ENCODE measurements at regions not wholly inside any gene's neighbourhood (a gene's known extent, or its start where the extent isn't known, plus 50 kb on each side); places are given as distances from the start of the nearest gene placed in this dataset.

DNA sequence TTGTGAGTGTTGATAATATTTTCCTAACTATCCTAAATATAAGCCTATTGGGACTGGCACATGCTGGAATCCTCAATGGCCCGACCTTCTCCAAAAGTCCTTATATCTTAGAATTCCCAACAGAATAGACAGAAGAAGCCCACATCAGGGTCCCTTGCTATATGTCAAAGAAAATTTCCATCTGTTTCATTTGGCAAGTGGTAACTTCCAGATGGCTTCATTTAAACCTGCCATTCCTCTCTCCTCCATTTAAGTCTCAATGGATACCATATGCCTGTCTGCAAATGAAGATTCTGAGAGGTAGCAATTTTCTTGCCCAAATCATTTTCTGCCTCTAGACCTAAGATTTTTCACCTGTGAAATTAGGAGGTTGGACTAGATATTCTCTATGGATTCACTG lies 73.1 kb upstream of the KCNA4 start:
- Histone ChIP-seq H3K27ac (no peak overlapping the region), H3K4me3 (no peak overlapping the region), H3K4me1 (no peaks in the 10 kb centered on the region), H3K36me3 (no peaks in the 10 kb centered on the region), H3K9me3 (no peaks in the 10 kb centered on the region), H3K27me3 (no peaks in the 10 kb centered on the region)
- TF ChIP-seq POLR2A (IDR thresholded peaks at IDR 0.05) (no peak), EP300 (IDR thresholded peaks at IDR 0.05) (no peak), POLR2AphosphoS5 (IDR thresholded peaks at IDR 0.05) (no peak)
- TF ChIP-seq, protein P1, sequence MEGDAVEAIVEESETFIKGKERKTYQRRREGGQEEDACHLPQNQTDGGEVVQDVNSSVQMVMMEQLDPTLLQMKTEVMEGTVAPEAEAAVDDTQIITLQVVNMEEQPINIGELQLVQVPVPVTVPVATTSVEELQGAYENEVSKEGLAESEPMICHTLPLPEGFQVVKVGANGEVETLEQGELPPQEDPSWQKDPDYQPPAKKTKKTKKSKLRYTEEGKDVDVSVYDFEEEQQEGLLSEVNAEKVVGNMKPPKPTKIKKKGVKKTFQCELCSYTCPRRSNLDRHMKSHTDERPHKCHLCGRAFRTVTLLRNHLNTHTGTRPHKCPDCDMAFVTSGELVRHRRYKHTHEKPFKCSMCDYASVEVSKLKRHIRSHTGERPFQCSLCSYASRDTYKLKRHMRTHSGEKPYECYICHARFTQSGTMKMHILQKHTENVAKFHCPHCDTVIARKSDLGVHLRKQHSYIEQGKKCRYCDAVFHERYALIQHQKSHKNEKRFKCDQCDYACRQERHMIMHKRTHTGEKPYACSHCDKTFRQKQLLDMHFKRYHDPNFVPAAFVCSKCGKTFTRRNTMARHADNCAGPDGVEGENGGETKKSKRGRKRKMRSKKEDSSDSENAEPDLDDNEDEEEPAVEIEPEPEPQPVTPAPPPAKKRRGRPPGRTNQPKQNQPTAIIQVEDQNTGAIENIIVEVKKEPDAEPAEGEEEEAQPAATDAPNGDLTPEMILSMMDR (IDR thresholded peaks at IDR 0.05) = no peak
- WGBS, 2 donors (ENCODE audit: low coverage in 1 of 2) = 83% methylated on average over 1 of the region's 1 CpG
- no peak for ATAC-seq

DNA sequence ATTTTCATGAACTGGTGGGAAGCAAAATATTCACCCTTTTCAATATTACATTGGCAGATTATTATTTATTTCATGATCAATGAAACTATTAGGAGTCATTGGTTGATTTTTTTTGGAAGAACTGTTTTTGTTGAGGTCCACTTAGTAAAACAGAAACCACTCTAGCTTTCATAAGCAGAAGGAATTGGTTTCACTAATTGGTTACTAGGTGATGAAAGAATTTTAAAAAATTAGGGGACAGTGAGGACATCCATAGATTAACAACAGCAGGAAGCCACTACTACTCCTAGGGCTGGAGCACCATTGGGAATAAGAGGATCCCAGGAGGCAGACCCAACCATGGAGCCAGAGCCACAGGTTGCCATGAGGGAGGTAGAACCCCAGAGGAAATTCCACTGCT lies 74.4 kb upstream of the KCNA4 start:
- TF ChIP-seq EP300 (IDR thresholded peaks at IDR 0.05) = no peak
- no peak for TF ChIP-seq POLR2AphosphoS5 (IDR thresholded peaks at IDR 0.05)
- TF ChIP-seq, protein P1 (IDR thresholded peaks at IDR 0.05) = no peak
- TF ChIP-seq POLR2A (IDR thresholded peaks at IDR 0.05) = no peak

DNA sequence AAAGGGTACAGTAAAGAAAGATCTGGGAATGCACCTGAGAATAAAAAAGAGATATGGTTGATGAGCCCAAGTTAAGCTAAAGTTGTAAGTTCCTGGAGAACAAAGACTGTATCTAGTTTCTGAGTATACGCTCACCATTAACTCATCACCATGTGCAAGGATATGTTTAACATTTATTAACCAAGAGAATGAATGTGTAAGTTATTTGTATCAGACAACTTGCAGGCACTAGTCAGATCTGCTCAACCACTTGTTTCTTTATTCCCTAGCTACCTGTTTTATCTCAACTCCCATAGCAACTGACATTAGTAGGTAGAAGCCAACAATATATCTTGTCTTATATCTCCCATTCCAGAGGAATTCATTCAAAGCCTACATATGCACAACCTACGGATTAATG lies 74.9 kb upstream of the KCNA4 start:
- no peaks in the 10 kb centered on the region for H3K27me3 ChIP-seq
- H3K27ac ChIP-seq = no peak overlapping the region
- WGBS, 2 donors (ENCODE audit: low coverage in 1 of 2) = 81 to 87% methylated on average over 2 of the region's 2 CpGs
- no peaks in the 10 kb centered on the region for H3K9me3 ChIP-seq
- no peaks in the 10 kb centered on the region for H3K4me1 ChIP-seq
- H3K4me3 ChIP-seq = no peak overlapping the region
- ATAC-seq = no peak
- TF ChIP-seq, protein P1 (IDR thresholded peaks at IDR 0.05) = no peak
- TF ChIP-seq POLR2AphosphoS5 (IDR thresholded peaks at IDR 0.05) (no peak), POLR2A (IDR thresholded peaks at IDR 0.05) (no peak), EP300 (IDR thresholded peaks at IDR 0.05) (no peak)
- H3K36me3 ChIP-seq = no peaks in the 10 kb centered on the region

More for the DNA sequence above, 74.4 kb upstream of the KCNA4 start:
- no peaks in the 10 kb centered on the region for H3K4me1 ChIP-seq
- H3K4me3 ChIP-seq = no peak overlapping the region
- no peaks in the 10 kb centered on the region for H3K27me3 ChIP-seq
- no peaks in the 10 kb centered on the region for H3K9me3 ChIP-seq
- H3K36me3 ChIP-seq = no peaks in the 10 kb centered on the region
- no peak for ATAC-seq
- no peak overlapping the region for H3K27ac ChIP-seq

DNA sequence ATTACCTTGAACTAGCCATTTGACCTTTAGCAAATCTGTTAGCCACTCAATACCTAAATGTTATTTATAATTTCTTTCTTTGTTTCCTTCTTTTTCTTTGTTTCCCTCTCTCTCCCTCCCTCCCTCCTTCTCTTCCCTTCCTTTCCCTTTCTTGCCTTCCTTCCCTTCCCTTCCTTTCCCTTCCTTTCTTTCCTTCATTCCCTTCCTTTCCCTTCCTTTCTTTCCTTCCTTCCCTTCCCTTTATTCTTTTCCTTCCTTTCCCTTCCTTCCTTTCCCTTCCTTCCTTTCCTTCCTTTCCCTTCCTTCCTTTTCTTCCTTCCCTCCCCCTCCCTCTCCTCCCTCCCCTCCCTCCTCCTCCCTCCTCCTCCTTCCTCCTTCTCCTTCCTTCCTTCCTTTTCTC lies 75.7 kb upstream of the KCNA4 start:
- H3K27me3 ChIP-seq = no peaks in the 10 kb centered on the region

DNA sequence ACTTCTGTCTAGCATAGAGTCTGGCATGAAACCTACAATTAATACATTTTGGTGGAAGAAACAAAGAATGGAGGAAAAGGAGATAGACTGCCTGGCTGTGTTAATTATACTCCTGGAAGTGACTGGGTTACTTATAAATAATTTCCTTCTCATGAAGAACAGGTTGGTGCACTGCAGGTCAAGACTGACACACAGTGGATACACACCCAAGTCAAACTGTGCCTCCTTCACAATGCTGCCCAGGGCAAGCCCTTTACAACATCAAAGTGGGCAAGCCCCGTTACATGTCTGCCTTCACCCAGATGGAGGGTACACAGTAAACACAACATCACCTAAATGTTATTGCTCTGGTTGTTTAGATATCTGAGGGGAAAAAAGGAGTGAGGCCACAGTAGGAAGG lies 83.7 kb upstream of the KCNA4 start:
- TF ChIP-seq POLR2AphosphoS5 (IDR thresholded peaks at IDR 0.05) (no peak), POLR2A (IDR thresholded peaks at IDR 0.05) (no peak), EP300 (IDR thresholded peaks at IDR 0.05) (no peak)
- TF ChIP-seq, protein P1 (IDR thresholded peaks at IDR 0.05) = no peak
- Histone ChIP-seq H3K4me1 (no peaks in the 10 kb centered on the region), H3K36me3 (no peaks in the 10 kb centered on the region), H3K4me3 (no peak overlapping the region), H3K27ac (no peak overlapping the region), H3K9me3 (no peaks in the 10 kb centered on the region), H3K27me3 (no peaks in the 10 kb centered on the region)
- ATAC-seq = no peak
- WGBS, 2 donors (ENCODE audit: low coverage in 1 of 2) = 67 to 71% methylated on average over 1 of the region's 1 CpG

More for the DNA sequence above, 75.7 kb upstream of the KCNA4 start:
- no peak for ATAC-seq
- Histone ChIP-seq H3K27ac (no peak overlapping the region), H3K36me3 (no peaks in the 10 kb centered on the region), H3K9me3 (no peaks in the 10 kb centered on the region), H3K4me1 (no peaks in the 10 kb centered on the region), H3K4me3 (no peak overlapping the region)
- no peak for TF ChIP-seq EP300 (IDR thresholded peaks at IDR 0.05)

Measured in gastroesophageal sphincter (tissue), 4 donors.